Activated effector memory CD4-positive, alpha-beta T cell treated with Interleukin-2 at 50 U/mL for 16 hours (primary cell): ENCODE measurements at regions not wholly inside any gene's neighbourhood (a gene's known extent, or its start where the extent isn't known, plus 50 kb on each side); places are given as distances from the start of the nearest gene placed in this dataset.

Experiments used
- DNase-seq: peaks from one replicate; pipeline ENCODE4 v3.0.0-alpha.2; 2020

DNA sequence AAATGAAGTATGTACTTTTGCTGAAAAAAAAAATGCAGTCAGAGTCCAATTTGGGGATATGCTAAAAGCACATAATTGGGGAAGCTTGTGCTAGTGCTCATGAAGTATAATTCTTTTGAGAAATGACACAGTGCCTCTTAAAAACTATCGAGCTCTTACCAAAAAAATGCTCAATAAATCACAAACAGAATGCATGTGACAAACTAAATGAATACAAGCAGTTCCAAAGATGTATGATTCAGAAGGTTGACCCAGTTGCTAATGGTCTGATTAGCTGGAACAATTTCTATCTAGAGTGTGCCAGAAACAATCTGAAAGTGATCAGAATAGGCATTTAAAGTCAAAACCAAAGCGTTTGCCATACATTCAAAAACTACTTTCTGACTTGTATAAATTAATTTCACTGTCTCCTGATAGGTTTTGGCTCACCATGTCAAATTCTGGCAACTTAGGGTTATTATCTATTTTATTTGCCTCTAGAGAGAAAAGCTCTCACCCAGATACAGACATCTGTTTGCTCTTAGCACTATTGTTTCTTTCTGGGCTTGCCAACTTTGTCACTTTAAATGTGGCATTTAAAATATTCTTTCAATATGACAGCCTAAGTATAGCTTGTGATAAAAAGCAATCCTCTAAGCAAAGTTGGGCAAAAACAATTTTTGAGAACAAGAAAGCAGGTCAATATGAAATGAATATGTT, 114.7 kb upstream of the AHR start:
- no peak for DNase-seq

- no peak for DNase-seq
These were observed 113.4 kb upstream of the AHR start for GRCh38 chr7:17184805-17185689.

DNA sequence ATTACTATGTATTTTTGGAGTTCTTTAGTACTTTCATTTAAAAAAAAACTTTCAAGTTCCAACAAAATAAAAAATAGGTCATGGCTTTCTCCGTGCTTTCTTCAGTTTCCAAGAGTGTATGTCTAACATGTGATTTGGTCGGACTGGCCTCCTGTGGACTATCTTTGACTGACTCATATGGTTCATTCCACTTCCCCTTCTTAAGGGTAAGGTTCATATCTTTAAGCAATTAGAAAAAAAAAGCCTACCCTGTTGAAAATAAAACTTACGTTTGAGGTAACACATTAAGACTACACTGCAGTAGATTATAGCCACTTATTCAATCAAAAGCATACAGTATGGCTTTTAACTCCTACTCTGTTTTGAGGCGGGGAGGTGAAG, 112.8 kb upstream of the AHR start:
- no peak for DNase-seq

DNA sequence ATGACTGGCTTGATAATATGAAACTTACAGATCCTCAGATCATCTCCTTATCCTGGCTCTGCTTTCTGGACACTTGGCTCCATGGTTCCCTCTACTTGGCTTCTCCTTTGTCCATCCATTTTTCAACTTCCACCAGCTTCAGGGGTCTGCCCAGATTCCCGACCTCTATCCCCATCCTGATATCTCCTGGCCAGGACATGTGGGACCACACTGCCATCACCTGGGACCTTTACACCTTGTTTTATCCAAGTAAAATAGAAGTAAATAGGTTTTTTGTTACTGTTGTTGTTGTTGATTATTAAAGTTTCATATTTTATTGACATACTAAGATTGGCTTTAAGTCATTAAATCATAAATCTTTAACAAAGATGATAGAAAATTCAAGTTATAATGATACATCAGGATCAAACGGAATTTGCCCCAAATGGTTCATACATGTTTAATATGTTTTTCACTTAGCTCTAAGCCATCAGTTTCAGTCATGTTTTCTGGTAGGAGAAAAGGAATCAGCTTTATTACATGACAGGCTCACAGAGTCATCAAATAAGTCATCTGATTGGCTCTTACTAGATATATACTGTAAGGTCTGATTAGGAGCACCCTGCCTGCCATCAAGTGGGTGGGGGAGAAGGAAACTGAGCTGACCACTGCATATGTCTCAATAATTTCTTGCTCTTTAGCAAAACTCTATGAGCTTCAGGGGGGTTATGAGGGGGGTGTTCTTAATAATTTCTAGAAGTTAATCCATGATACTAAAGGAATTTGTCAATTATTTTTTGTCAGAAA, 111.5 kb upstream of the AHR start:
- DNase-seq, result no peak

DNA sequence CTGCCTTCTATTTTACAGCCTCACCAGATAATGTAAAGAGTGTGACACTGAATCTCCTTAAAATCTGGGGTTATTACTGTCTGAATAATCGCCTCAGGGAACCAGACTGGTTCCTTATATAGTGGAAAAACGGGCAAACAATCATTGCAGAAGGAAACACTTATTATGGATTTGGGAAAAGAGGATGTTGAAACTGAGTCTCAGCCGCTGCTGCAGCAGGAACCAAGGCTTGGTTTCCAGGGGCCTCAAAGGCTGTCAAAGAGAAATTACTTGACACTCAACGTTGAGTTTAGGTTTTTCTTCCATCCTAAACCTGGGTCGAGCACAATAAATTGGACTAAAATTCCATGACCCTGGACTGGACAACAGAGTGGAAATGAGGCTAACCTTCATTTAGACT, 103.8 kb upstream of the AHR start:
- DNase-seq, result no peak

DNA sequence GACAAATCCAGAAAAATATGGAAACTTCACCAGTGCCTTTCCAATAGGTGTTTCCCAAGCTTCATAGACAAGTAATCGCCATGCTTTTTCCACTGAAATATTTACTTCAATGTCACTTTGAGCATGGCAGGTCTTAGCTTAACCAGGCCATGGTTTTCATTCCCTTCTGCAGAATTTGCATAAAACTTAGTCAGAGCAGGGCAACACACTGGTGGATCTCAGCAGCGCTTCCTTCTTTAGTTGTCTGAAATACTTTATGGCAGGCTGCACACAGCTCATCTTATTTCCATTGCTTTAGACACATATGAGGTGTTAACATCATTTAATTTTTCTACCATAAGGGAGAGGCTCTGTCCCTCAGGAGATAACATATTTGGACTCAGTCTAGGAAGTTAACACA, 102.9 kb upstream of the AHR start:
- DNase-seq, result no peak

GRCh38 chr7:17205910-17206309, 92.5 kb upstream of the AHR start:
- DNase-seq, result no peak

DNA sequence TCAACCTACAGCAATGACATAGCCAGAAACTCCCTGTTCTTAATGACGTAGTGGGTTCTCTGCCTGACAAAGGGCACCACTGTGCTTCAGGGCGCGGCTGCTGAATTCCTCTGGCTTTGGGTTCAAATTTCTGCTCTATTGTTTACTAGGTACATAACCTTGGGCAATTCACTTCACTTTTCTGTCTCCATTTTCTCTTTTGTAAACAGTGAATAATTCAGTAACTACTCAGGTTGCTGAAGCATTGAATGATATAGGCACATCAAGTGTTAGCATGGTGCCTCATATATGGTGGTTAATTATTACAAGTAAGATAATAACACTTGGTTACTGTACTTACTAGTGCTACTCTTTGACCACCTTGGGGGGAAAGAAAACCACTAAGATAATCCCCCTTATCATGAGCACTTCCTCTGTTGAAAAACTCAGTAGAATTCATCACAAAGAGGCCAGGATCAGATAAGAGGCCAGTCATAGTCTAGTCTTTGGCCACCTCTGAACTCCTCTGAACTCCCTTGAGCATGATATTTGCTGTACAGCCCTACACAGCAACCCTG, 92.0 kb upstream of the AHR start:
- no peak for DNase-seq

- no peak for DNase-seq
These were observed 91.2 kb upstream of the AHR start for GRCh38 chr7:17207220-17207619.

GRCh38 chr7:17209101-17209500, 89.4 kb upstream of the AHR start:
- DNase-seq, result no peak

GRCh38 chr7:17211307-17211836, 87.1 kb upstream of the AHR start:
- DNase-seq, result no peak

DNA sequence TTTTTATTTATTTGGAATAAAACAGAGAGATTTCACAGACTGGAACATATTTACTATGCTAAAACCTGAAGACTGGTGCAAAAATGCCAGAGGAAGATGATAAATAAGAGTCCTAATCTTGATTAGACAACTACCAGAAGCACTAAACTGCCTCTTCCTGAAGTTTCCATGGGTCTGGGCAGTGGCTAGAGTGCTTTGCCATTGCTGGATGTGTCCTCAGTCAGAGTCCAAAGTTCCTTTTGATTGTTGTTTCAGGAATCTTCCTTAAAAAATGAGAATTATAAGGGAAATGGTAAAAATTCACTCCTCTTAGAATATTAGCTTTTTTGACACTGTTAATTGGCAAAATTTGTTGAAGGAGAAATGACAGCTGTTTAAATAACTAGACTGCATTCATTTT, 86.3 kb upstream of the AHR start:
- no peak for DNase-seq

DNA sequence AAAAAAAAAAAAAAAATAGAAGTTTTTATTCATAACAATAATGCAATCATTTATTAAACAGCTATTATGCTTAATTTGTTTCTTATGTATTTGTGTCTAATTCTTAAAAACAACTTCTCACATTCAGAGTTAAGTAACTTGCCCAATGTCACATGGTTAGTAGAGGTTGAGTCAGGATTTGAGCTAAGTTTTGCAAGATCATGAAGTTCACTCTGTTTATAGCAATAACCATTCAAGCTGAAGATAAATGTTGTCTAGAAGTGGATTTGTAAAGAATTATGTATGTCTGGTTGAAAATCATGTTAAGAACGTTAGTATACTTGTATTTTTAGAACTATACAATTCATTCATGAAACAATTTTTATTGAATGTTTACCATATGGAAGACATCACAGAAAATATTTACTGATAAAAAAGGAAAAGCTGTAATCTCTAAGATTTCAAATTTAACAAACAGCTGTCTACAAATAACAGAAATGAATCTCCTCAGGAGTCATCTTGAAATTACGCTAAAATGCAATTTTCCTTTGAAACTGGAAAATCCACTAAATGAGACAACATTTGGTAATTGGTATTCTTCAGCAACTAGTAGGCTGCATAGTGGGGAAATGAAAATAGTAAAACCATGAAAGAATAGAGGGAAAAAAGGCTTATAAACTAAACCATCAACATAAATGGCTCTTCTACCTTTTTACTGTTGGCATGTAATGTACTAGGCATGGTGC, 70.5 kb upstream of the AHR start:
- no peak for DNase-seq

GRCh38 chr7:17229228-17229627, 69.2 kb upstream of the AHR start:
- DNase-seq, result no peak

DNA sequence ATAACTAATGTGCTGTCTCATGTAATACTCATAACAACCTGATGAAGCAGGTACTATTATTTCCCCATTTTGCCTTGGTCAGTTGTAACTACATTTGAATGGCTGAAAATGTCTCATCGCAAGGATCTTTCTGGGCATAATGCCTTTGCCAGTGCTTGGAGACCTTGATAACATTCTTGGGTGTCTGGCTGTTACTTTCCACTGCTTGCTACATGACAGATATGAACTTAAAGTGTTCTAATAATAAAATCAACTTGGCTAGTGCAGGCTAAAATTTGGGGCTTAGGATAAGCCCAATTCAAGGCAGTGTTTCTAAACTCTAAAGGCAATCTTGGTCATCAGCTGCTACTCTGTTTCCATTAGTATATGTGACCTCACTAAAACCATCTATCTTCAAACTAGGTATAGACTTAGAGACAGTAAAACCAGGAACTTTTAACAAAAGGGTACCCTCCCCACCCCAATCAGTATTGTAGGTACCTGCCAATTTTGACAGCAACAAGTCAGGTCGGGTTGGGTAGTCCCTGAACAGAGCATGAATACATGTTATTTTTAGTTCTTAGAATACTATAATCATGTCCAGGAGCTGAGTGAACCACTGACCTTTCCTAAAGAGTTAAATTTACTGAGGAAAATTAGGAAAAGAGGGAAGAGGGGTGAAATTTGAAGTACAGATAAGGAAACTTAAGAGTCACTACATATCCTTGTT, 68.2 kb upstream of the AHR start:
- no peak for DNase-seq

- no peak for DNase-seq
These were observed 64.8 kb upstream of the AHR start for GRCh38 chr7:17233603-17234002.

DNA sequence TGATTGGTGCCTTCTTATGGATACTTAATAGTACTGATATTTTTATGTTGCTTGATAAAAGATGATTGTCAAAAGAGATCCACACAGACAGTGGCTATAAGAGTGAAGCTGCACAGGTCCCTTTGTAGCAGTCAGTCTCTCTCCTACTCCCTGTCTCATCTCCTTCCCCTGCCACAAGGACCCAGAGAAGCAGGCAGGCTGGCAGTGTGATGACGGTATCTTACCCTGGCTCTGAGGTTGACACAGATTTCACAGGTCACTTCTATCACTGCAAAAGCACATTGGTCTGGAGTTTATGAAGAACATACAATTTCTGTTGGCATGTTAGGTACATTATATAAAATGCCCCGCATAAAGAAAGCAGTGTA, 64.4 kb upstream of the AHR start:
- peak; percentile 34 for DNase-seq

DNA sequence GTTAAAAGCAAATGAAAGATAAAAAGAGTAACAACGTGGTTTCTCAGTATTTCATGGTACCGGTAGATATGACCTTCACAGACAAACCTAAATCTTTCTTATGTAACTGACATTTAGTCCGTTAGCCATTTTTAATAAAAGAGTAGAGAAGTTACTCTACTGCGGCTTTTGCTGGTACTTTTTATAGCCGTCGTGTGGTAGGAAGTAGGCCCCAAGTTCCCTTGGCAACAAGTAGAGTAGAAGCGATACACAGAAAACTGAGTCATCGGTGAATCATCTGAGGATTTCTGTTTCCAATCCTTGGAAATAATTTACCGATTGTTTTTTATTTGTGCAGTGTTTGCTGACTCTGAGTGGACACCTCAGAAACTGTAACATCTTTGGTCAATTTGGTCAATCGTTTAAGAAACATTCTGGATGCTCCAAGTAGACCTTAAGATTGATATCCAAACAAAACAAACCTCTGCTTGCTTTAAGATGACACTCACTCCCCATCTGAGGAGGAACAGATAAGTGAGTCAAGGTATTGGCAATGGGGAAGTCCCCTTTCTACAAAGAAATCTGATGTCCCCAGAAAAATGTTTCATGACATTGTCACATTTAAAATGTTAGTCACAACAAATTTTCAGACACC, 63.9 kb upstream of the AHR start:
- peak; percentile 42 for DNase-seq

DNA sequence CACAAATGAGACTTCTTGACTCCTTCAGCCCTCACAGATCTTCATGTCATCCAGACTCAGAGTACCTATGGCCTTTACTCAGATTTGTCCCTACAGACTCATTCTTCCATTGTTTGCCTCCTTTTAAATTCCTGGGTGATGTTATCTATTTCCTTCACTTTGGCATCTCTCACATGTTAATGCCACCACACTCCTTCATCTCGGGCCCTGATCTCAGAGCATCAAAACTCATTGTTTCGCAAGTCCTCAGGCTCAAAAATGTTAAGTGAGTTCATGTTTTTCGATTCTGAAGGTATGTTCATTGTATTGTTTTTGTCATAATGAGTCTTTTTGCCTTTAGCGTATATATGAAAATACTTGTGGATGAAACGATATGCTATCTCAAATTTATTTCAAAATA, 62.3 kb upstream of the AHR start:
- DNase-seq, result no peak

DNA sequence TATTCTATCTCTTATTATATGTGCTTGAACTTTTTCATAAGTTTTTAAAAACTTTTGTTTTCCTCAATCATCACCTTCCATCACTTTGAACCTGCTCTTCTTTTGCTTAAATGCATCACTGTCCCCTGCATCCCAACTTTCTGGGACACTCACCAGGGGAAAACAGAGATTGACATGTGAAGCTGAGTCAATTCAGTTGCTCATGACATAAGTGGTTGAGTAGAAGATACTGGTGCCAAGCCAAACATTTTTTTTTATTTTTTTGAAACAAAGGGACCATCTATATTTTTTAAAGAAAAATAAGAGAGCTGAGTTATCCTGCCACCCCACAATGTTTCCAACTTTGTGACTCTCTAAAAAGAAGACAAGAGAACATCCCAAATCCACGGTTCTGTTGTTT, 61.8 kb upstream of the AHR start:
- no peak for DNase-seq

DNA sequence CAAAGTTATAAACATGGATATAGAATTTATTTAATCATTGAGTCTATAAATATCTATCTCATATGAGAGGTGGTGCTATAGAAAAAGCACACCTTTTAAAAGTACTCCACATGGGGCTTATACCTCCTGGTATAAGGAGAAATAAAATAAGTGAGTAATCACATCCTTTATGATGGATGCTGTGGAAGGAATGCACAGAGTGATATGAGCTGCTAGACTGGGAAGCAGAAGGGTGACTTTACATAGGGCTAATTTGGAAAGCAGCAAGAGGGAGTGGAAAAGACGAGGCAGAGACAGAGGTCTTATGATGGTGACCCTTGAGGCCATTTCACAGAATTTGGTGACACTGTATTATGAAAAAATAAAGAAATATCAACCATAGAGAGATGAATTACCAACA, 59.4 kb upstream of the AHR start:
- DNase-seq, result no peak
